Kidney epithelial cell (primary cell): ENCODE measurements at regions not wholly inside any gene's neighbourhood (a gene's known extent, or its start where the extent isn't known, plus 50 kb on each side); places are given as distances from the start of the nearest gene placed in this dataset.

Source experiments
- DNase-seq: peaks from one replicate; pipeline ENCODE4 v3.0.0-alpha.2; 2010; ENCODE audit warnings: low read depth
- H3K27me3 ChIP-seq: 2 replicates; pipeline ENCODE4 v1.6.0; 2011; ENCODE audit warnings: low read length; ENCODE audit not compliant: control insufficient read depth, insufficient read depth
- H3K36me3 ChIP-seq: 2 replicates; pipeline ENCODE4 v1.5.1; 2011; ENCODE audit warnings: low read length; ENCODE audit not compliant: control insufficient read depth, insufficient read depth
- H3K4me3 ChIP-seq: 2 replicates; pipeline ENCODE4 v1.5.1; 2011; ENCODE audit warnings: low read depth, mild to moderate bottlenecking, control low read depth, low read length
- CTCF ChIP-seq: IDR thresholded peaks from 2 replicates; pipeline ENCODE4 v1.5.1; 2011; ENCODE audit warnings: mild to moderate bottlenecking, moderate library complexity, low read length, control low read depth, inconsistent platforms; ENCODE audit not compliant: insufficient read depth, poor library complexity, severe bottlenecking

- no peaks in the 10 kb centered on the region for H3K27me3 ChIP-seq
- TF ChIP-seq CTCF: no peak
- H3K36me3 ChIP-seq: no peaks in the 10 kb centered on the region
- no peak overlapping the region for H3K4me3 ChIP-seq
- DNase-seq: no peak
These were observed 254.1 kb upstream of the KCNJ16 start for GRCh38 chr17:69820876-69821473.

GRCh38 chr17:69822314-69822875, 252.6 kb upstream of the KCNJ16 start:
- DNase-seq: no peak
- Histone ChIP-seq H3K4me3 (no peak overlapping the region), H3K36me3 (no peaks in the 10 kb centered on the region), H3K27me3 (no peaks in the 10 kb centered on the region)
- no peak for TF ChIP-seq CTCF

GRCh38 chr17:69828087-69828486, 246.9 kb upstream of the KCNJ16 start:
- Histone ChIP-seq H3K27me3 (no peaks in the 10 kb centered on the region), H3K4me3 (no peak overlapping the region), H3K36me3 (no peaks in the 10 kb centered on the region)
- DNase-seq: no peak
- TF ChIP-seq CTCF: no peak

- Histone ChIP-seq H3K27me3 (no peaks in the 10 kb centered on the region), H3K36me3 (no peaks in the 10 kb centered on the region), H3K4me3 (no peak overlapping the region)
- no peak for TF ChIP-seq CTCF
- DNase-seq: no peak
These were observed 240.5 kb upstream of the KCNJ16 start for GRCh38 chr17:69834494-69834893.

GRCh38 chr17:69851736-69852135, 223.3 kb upstream of the KCNJ16 start:
- no peaks in the 10 kb centered on the region for H3K27me3 ChIP-seq
- H3K4me3 ChIP-seq: no peak overlapping the region
- no peak for DNase-seq
- no peaks in the 10 kb centered on the region for H3K36me3 ChIP-seq
- TF ChIP-seq CTCF: no peak
